ENCODE measurements at regions not wholly inside any gene's neighbourhood (a gene's known extent, or its start where the extent isn't known, plus 50 kb on each side); places are given as distances from the start of the nearest gene placed in this dataset.

DNA sequence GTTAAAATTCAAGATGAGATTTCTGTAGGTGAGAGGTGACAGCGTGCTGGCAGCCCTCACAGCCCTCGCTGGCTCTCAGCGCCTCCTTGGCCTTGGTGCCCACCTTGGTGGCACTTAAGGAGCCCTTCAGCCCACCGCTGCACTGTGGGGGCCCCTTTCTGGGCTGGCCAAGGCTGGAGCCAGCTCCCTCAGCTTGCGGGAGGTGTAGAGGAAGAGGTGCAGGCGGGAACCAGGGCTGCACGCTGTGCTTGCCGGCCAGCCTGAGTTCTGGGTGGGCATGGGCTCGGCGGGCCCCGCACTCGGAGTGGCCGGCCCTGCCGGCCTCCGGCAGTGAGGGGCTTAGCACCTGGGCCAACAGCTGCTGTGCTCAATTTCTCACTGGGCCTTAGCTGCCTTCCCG is 320.0 kb upstream of the VWC2 start:
- H3K27ac ChIP-seq: no peak overlapping the region
- TF ChIP-seq, protein P1, sequence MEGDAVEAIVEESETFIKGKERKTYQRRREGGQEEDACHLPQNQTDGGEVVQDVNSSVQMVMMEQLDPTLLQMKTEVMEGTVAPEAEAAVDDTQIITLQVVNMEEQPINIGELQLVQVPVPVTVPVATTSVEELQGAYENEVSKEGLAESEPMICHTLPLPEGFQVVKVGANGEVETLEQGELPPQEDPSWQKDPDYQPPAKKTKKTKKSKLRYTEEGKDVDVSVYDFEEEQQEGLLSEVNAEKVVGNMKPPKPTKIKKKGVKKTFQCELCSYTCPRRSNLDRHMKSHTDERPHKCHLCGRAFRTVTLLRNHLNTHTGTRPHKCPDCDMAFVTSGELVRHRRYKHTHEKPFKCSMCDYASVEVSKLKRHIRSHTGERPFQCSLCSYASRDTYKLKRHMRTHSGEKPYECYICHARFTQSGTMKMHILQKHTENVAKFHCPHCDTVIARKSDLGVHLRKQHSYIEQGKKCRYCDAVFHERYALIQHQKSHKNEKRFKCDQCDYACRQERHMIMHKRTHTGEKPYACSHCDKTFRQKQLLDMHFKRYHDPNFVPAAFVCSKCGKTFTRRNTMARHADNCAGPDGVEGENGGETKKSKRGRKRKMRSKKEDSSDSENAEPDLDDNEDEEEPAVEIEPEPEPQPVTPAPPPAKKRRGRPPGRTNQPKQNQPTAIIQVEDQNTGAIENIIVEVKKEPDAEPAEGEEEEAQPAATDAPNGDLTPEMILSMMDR (conservative IDR thresholded peaks at IDR 0.05): no peak

DNA sequence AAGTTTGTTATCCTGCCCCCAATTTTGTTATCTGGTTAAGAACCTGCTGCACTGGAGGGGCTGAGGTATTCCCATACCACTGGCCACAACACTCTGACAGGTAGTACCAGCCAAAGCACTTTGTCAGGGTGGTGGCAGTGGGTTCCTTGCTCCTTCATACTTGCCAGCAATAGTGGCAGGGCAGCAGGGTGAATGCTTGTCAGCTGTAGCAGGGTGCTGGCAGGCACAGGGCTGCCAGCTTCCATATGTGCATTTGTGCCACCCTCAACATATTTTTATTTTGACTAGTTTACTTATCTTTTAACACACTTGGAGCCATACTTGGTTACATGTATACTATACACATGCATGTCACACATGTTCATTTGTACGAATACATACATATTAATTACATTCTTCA is 294.0 kb upstream of the VWC2 start:
- no peak overlapping the region for H3K27ac ChIP-seq
- TF ChIP-seq, protein P1 (conservative IDR thresholded peaks at IDR 0.05): no peak

DNA sequence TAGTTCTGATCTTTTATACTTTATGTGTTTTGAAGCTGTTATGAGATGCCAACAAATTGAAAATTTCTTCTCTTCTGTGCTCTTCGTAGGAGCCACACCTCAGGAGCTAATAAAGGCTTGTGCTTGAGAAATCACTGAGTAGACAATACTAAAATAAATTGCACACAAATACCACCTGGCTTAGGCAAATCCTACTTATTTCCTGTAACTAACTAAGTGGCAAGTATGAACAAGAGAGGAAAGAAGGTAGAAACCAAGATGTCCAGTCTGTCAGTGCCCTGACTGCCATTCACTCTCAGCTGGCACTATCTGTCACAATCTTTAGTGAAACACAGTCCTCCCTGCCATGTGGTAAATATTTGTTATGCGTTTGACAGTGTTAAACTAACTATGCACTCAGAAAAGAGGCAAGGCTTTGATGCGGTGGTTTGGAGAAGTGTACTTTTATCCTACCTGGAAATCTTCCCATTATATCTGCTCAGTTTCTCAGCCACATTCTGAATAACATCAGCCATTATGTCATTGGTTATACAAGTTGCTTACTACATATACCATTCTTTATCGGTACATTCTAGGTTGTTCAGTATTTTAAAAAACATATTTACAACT is 293.4 kb upstream of the VWC2 start:
- no peak overlapping the region for H3K27ac ChIP-seq
- TF ChIP-seq, protein P1 (conservative IDR thresholded peaks at IDR 0.05): no peak

DNA sequence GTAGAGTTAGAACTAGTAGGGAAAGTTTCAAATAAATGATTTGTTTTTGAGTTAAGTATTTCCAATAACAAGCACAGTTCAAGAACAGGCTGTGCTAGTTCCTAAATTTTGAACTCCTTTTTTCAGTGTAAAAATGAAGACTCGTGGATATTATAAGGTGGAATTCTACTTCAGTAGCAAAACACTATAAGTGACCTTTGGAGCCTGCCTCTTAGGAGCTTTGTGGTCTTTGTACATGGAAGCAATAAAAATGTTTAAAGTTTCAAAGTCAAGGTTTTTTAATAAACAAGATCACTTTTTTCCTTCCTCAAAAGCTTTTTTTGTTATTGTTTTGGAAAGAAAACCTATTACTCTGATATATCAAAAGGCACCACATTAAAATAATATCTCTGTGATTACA is 292.4 kb upstream of the VWC2 start:
- H3K27ac ChIP-seq: no peak overlapping the region

DNA sequence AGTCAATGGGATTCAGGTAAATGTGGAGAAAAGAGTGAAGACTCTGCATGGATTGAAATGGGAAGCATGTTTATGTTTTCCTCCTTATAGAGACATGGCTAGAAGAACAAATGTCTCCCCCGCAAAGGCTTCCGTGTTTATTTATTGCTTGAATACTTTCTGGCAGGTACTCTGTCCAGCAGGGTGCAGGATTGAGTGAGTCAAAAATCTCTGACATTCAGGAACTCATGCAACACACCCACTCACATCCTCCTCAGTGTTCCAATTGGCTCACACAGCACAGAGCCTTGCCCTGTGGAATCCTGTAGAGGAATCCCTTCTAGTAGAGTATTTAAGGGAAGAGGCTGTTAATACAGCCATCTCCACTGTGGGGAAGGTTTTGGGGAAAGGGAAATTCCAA is 290.3 kb upstream of the VWC2 start:
- TF ChIP-seq, protein P1 (conservative IDR thresholded peaks at IDR 0.05): no peak; the same call in 1 of the 2 replicates
- no peak overlapping the region for H3K27ac ChIP-seq

More for the DNA sequence above, 292.4 kb upstream of the VWC2 start:
- TF ChIP-seq, protein P1 (conservative IDR thresholded peaks at IDR 0.05): no peak

DNA sequence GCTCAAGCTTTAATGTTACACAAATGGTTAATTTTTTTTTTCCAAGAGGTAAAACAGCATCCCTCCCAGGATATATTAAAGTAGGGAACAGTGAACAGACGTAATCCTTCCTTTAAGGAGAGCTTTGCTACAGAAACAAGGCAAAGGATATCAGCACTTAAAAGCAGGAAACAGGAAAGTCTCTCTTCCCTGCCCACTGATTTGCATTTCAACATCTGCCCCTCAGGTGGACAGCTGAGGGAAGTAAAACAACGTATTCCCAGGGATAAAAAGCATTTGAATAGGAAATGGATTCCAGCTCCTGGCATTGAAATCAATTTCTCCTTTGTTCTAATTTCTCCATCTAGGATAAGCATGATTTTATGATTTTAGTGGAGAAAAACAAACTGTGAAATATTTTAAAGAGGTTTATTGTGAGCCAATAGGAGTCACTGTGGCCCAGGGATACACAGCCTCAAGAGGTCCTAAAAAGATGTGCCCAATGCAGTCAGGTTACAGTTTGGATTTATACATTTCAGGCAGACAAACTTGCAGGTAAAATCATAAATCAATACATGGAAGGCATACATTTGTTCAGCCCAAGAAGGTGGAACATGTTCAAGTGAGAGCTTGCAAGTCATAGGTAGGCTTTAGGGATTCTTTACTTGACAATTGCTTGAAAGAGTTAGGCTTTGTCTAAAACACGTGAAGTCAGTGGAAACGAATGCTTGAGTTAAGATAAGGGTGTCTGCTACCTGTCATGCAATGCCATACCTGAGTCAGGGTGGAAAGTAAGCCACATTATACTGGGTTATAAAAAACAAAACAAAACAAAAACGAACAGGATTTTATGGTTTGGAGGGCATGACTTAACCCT is 286.2 kb upstream of the VWC2 start:
- TF ChIP-seq, protein P1 (conservative IDR thresholded peaks at IDR 0.05): 0 out of 2 replicates have a peak, but pooled peaks have one; percentile 31
- H3K27ac ChIP-seq: no peak overlapping the region

DNA sequence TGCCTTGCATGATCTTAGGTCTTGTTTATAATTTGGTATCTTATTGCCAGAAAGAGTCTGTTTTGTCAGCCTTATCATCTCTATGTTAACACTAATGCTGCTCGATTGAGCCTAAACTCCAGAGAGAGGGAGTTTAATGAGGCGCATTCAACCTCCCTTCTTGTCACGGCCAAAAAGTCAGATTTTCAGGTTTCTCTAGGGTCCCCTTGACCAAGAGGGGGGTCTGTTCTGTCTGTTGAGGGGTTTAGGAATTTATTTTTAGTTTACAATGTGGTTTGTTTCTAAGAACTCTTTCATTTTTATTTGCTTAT is 285.7 kb upstream of the VWC2 start:
- H3K27ac ChIP-seq: no peak overlapping the region
- TF ChIP-seq, protein P1 (conservative IDR thresholded peaks at IDR 0.05): no peak

Data from VCaP (cell line).